ENCODE measurements at regions not wholly inside any gene's neighbourhood (a gene's known extent, or its start where the extent isn't known, plus 50 kb on each side); places are given as distances from the start of the nearest gene placed in this dataset.

DNA sequence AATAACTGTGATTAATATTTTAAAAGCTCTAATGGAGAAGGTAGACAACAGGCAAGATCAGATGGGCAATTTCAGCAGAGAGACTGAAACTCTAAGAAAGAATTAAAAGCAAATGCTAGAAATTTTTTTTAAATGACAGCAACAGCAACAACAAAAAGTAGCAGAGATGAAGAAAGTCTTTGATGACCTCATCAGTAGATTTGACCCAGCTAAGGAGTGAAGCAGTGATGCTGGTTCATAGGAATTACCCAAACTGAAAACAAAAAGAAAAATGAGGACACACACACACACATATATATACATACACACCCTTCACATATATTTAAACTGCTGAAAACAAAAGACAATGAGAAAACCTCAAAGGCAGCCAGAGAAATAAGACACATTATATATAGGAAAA, 197.6 kb upstream of the ARID1B start:
- Histone ChIP-seq H3K27ac (replicated peaks) (no peak overlapping the region), H3K4me3 (replicated peaks; ENCODE audit: insufficient read depth, low read length) (no peak overlapping the region), H3K27me3 (ENCODE audit: insufficient read depth, poor library complexity, severe bottlenecking) (no peaks in the 10 kb centered on the region)
- DNase-seq (ENCODE audit: low read depth in 1 of 2, low spot score in 1 of 2), result no peak
- TF ChIP-seq, protein P1, sequence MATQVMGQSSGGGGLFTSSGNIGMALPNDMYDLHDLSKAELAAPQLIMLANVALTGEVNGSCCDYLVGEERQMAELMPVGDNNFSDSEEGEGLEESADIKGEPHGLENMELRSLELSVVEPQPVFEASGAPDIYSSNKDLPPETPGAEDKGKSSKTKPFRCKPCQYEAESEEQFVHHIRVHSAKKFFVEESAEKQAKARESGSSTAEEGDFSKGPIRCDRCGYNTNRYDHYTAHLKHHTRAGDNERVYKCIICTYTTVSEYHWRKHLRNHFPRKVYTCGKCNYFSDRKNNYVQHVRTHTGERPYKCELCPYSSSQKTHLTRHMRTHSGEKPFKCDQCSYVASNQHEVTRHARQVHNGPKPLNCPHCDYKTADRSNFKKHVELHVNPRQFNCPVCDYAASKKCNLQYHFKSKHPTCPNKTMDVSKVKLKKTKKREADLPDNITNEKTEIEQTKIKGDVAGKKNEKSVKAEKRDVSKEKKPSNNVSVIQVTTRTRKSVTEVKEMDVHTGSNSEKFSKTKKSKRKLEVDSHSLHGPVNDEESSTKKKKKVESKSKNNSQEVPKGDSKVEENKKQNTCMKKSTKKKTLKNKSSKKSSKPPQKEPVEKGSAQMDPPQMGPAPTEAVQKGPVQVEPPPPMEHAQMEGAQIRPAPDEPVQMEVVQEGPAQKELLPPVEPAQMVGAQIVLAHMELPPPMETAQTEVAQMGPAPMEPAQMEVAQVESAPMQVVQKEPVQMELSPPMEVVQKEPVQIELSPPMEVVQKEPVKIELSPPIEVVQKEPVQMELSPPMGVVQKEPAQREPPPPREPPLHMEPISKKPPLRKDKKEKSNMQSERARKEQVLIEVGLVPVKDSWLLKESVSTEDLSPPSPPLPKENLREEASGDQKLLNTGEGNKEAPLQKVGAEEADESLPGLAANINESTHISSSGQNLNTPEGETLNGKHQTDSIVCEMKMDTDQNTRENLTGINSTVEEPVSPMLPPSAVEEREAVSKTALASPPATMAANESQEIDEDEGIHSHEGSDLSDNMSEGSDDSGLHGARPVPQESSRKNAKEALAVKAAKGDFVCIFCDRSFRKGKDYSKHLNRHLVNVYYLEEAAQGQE (IDR thresholded peaks at IDR 0.05; ENCODE audit: insufficient replicate concordance, low read depth), result no peak
- TF ChIP-seq, protein P2, sequence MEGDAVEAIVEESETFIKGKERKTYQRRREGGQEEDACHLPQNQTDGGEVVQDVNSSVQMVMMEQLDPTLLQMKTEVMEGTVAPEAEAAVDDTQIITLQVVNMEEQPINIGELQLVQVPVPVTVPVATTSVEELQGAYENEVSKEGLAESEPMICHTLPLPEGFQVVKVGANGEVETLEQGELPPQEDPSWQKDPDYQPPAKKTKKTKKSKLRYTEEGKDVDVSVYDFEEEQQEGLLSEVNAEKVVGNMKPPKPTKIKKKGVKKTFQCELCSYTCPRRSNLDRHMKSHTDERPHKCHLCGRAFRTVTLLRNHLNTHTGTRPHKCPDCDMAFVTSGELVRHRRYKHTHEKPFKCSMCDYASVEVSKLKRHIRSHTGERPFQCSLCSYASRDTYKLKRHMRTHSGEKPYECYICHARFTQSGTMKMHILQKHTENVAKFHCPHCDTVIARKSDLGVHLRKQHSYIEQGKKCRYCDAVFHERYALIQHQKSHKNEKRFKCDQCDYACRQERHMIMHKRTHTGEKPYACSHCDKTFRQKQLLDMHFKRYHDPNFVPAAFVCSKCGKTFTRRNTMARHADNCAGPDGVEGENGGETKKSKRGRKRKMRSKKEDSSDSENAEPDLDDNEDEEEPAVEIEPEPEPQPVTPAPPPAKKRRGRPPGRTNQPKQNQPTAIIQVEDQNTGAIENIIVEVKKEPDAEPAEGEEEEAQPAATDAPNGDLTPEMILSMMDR (IDR thresholded peaks at IDR 0.05; ENCODE audit: insufficient read depth, low read length), result no peak
- no peak for TF ChIP-seq SPI1 (IDR thresholded peaks at IDR 0.05; ENCODE audit: borderline replicate concordance, low read depth)
- TF ChIP-seq GABPA (IDR thresholded peaks at IDR 0.05; ENCODE audit: low read depth), result no peak
- TF ChIP-seq POLR2AphosphoS5 (IDR thresholded peaks at IDR 0.05; ENCODE audit: low read depth), result no peak

DNA sequence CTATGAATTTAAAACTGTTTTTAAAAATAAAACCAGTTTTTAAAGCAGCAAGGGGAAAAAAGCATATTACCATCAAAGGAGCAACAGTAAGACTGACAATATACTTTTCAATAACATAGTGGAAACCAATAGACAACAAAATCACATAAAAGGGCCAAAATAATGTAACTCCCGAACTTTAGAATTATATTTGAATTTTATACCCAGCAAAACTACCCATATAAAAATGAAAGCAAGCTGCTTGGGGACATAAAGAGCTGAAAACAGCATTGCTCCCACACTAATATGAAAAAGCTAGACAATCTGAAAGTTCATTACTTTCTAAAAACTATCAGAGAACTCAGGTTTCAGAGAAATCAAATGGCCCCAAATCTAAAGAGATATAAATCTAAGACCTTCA, 199.4 kb upstream of the ARID1B start:
- TF ChIP-seq POLR2AphosphoS5 (IDR thresholded peaks at IDR 0.05; ENCODE audit: low read depth) (no peak), GABPA (IDR thresholded peaks at IDR 0.05; ENCODE audit: low read depth) (no peak), SPI1 (IDR thresholded peaks at IDR 0.05; ENCODE audit: borderline replicate concordance, low read depth) (no peak)
- TF ChIP-seq, protein P2 (IDR thresholded peaks at IDR 0.05; ENCODE audit: insufficient read depth, low read length), result no peak
- H3K27ac ChIP-seq (replicated peaks), result no peak overlapping the region
- no peak overlapping the region for H3K4me3 ChIP-seq (replicated peaks; ENCODE audit: insufficient read depth, low read length)
- H3K27me3 ChIP-seq (ENCODE audit: insufficient read depth, poor library complexity, severe bottlenecking), result no peaks in the 10 kb centered on the region
- DNase-seq (ENCODE audit: low read depth in 1 of 2, low spot score in 1 of 2), result no peak

DNA sequence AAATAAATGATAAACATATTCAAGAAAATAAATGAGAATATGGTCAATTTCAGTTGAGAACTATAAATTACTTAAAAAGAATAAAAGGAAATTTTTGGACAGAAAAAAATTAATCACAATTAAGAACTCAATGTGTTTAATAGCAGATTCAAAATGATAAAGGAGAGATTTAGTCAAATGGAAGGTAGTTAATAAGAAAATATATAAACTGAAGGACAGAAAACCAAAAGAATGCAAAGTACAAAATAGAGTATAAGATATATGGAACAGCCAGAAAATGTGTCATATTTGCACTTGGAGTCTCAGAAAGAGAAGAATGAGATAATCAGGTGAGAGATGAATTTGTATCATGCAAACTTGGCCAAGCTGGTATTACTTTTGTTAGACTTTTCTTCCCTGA, 201.8 kb upstream of the ARID1B start:
- H3K27me3 ChIP-seq (ENCODE audit: insufficient read depth, poor library complexity, severe bottlenecking), result no peaks in the 10 kb centered on the region
- TF ChIP-seq GABPA (IDR thresholded peaks at IDR 0.05; ENCODE audit: low read depth) (no peak), POLR2AphosphoS5 (IDR thresholded peaks at IDR 0.05; ENCODE audit: low read depth) (no peak), SPI1 (IDR thresholded peaks at IDR 0.05; ENCODE audit: borderline replicate concordance, low read depth) (no peak)
- TF ChIP-seq, protein P1 (IDR thresholded peaks at IDR 0.05; ENCODE audit: insufficient replicate concordance, low read depth), result no peak
- TF ChIP-seq, protein P2 (IDR thresholded peaks at IDR 0.05; ENCODE audit: insufficient read depth, low read length), result no peak
- no peak overlapping the region for H3K27ac ChIP-seq (replicated peaks)
- H3K4me3 ChIP-seq (replicated peaks; ENCODE audit: insufficient read depth, low read length), result no peak overlapping the region
- DNase-seq (ENCODE audit: low read depth in 1 of 2, low spot score in 1 of 2), result no peak

DNA sequence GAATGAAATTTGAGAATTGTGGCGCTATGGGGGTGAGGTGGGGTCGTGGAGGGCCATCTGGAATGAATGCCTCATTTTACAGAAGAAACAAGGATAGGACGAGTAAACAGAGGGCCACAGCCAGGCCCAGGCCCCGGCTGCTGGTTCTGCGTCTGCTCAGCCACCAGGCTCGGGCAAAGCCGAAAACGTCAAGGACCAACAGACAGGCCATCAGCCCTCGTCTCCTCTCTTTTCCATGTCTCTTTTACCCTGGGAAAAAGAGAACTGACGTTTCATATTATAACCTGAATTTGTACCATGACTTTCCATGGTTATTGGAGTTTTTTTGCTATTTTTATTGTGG, 212.4 kb upstream of the ARID1B start:
- DNase-seq (ENCODE audit: low read depth in 1 of 2, low spot score in 1 of 2), result no peak
- H3K27ac ChIP-seq (replicated peaks), result no peak overlapping the region
- H3K4me3 ChIP-seq (replicated peaks; ENCODE audit: insufficient read depth, low read length), result no peak overlapping the region
- H3K27me3 ChIP-seq (ENCODE audit: insufficient read depth, poor library complexity, severe bottlenecking), result no peaks in the 10 kb centered on the region
- TF ChIP-seq GABPA (IDR thresholded peaks at IDR 0.05; ENCODE audit: low read depth) (no peak), POLR2AphosphoS5 (IDR thresholded peaks at IDR 0.05; ENCODE audit: low read depth) (no peak), SPI1 (IDR thresholded peaks at IDR 0.05; ENCODE audit: borderline replicate concordance, low read depth) (no peak)
- TF ChIP-seq, protein P1 (IDR thresholded peaks at IDR 0.05; ENCODE audit: insufficient replicate concordance, low read depth), result no peak
- TF ChIP-seq, protein P2 (IDR thresholded peaks at IDR 0.05; ENCODE audit: insufficient read depth, low read length), result no peak
